T-helper 1 cell (primary cell): ENCODE measurements at regions not wholly inside any gene's neighbourhood (a gene's known extent, or its start where the extent isn't known, plus 50 kb on each side); places are given as distances from the start of the nearest gene placed in this dataset.

Experiments used
- DNase-seq, 5 donors: peaks; one replicate each; pipeline ENCODE4 v3.0.0-alpha.2; 2012 to 2020

DNA sequence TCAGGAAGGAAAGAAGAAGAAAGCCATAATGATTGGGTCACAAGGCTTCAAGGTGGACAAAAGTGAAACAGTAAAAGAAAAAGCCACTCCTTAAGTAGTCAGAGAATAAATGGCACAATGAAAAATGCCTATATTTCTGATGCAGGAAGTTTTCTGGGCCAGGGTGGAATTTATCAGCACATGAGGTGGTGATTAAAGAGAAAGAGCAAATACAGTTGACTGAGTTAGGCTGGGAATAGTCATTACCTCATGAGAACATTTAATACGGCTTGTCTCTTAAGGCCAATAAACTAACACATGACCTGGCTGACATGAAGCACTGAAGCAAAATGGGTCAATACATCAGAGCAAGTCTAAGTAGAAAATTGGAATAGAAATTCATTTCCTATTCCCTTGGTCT, 499.7 kb downstream of the TMTC2 start:
- no peak for DNase-seq

DNA sequence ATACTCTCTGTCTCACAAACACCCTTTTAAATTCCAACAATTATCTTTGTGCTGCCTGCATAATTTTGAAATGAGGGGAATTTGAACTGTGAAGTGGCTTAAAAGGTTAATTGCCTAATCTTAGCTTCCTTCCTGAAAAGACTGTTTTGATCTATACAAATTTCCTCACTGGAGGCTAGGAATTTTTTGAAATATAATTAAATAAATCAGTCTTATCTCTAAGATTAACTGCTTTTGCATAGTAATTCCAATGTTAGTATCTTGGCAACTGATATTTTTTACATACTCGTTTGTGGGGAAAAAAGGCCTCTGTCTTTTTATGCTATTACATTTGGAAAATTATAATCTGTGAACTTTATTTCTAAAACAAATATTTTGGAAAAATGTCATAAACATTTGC, 498.5 kb downstream of the TMTC2 start:
- DNase-seq, result no peak
